ENCODE measurements at regions not wholly inside any gene's neighbourhood (a gene's known extent, or its start where the extent isn't known, plus 50 kb on each side); places are given as distances from the start of the nearest gene placed in this dataset.

DNA sequence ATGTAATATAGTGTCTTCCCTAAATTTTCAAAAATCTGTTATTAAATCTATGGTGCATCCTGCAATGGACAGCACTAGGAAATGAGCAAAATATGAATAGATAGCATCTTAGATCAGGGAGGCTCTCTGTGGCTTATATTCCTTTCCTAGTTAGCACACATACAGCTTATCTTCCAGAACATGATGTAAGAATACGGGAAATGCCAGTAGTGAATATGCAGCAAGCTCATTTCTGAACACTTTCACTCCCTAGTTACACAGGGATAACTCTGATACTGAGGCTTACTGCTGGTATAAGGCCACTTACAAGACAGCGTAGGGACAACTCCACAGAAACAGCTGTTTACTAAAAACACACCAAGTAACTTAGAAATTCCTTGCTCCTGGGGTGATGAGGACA lies 297.3 kb upstream of the SMARCA2 start:
- H3K36me3 Mint-ChIP-seq (ENCODE audit: low read depth), result no peaks in the 10 kb centered on the region
- H3K9me3 Mint-ChIP-seq, result no peaks in the 10 kb centered on the region
- H3K27me3 Mint-ChIP-seq (ENCODE audit: low read depth), result peaks cover 9% of the 10 kb centered on the region
- H3K4me1 Mint-ChIP-seq (ENCODE audit: low read depth), result no peaks in the 10 kb centered on the region
- H3K4me3 Mint-ChIP-seq, result no peak overlapping the region
- no peak overlapping the region for H3K27ac Mint-ChIP-seq

DNA sequence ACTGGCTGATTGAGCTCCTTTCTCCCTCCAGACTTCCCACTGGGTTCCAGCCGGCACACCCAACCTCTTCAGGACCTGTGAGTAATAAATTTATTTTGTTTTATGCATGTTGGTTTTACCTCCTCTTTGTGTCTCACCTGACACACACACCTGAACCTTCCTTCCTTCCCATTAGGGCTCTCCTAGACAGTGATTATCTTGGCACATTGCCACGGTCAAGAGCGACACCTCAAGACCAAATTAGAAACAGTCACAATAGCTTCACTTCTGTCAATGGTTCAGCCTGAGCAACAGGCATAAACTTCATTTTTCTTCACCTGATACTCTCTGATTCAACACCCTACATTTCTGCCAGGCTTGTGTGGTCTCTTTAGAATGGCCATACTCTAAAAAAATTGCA lies 296.3 kb upstream of the SMARCA2 start:
- Mint-ChIP-seq H3K36me3 (ENCODE audit: low read depth) (no peaks in the 10 kb centered on the region), H3K9me3 (no peaks in the 10 kb centered on the region), H3K4me3 (no peak overlapping the region), H3K27me3 (ENCODE audit: low read depth) (peaks cover 9% of the 10 kb centered on the region), H3K27ac (no peak overlapping the region), H3K4me1 (ENCODE audit: low read depth) (no peaks in the 10 kb centered on the region)

GRCh38 chr9:1721196-1721595 lies 294.0 kb upstream of the SMARCA2 start:
- peaks cover 9% of the 10 kb centered on the region for H3K27me3 Mint-ChIP-seq (ENCODE audit: low read depth)
- no peak overlapping the region for H3K27ac Mint-ChIP-seq
- no peak overlapping the region for H3K4me3 Mint-ChIP-seq
- no peaks in the 10 kb centered on the region for H3K36me3 Mint-ChIP-seq (ENCODE audit: low read depth)
- H3K9me3 Mint-ChIP-seq, result no peaks in the 10 kb centered on the region
- no peaks in the 10 kb centered on the region for H3K4me1 Mint-ChIP-seq (ENCODE audit: low read depth)

- Mint-ChIP-seq H3K27me3 (ENCODE audit: low read depth) (peaks cover 9% of the 10 kb centered on the region), H3K4me3 (no peak overlapping the region), H3K9me3 (no peaks in the 10 kb centered on the region), H3K4me1 (ENCODE audit: low read depth) (no peaks in the 10 kb centered on the region), H3K27ac (no peak overlapping the region), H3K36me3 (ENCODE audit: low read depth) (no peaks in the 10 kb centered on the region)
These were observed 292.7 kb upstream of the SMARCA2 start for GRCh38 chr9:1722404-1722803.

- Mint-ChIP-seq H3K9me3 (no peaks in the 10 kb centered on the region), H3K4me1 (ENCODE audit: low read depth) (no peaks in the 10 kb centered on the region), H3K4me3 (no peak overlapping the region), H3K36me3 (ENCODE audit: low read depth) (no peaks in the 10 kb centered on the region), H3K27me3 (ENCODE audit: low read depth) (peaks cover 9% of the 10 kb centered on the region), H3K27ac (no peak overlapping the region)
These were observed 291.6 kb upstream of the SMARCA2 start for GRCh38 chr9:1723522-1724015.

- no peak overlapping the region for H3K27ac Mint-ChIP-seq
- H3K36me3 Mint-ChIP-seq (ENCODE audit: low read depth), result no peaks in the 10 kb centered on the region
- H3K27me3 Mint-ChIP-seq (ENCODE audit: low read depth), result no peaks in the 10 kb centered on the region
- no peak overlapping the region for H3K4me3 Mint-ChIP-seq
- H3K4me1 Mint-ChIP-seq (ENCODE audit: low read depth), result no peaks in the 10 kb centered on the region
- H3K9me3 Mint-ChIP-seq, result no peaks in the 10 kb centered on the region
These were observed 288.0 kb upstream of the SMARCA2 start for GRCh38 chr9:1726993-1727759.

DNA sequence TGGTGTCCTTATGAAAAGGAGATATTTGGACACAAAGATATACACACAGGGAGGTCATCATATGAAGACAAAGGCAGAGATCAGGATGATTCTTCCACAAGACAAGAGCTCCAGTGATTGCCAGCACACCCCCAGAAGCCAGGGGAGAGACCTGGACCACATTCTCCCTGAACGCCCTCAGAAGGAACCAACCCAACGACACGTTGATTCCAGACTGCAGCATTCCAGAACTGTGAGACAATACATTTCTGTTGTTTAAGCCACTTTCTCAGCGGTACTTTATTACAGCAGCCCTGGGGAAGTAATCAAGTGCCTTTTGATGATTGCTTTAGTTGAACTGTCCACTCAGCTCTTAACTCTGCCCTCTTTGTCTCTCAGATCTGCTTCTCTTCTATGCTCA lies 285.5 kb upstream of the SMARCA2 start:
- H3K36me3 Mint-ChIP-seq (ENCODE audit: low read depth), result no peaks in the 10 kb centered on the region
- H3K4me3 Mint-ChIP-seq, result no peak overlapping the region
- no peaks in the 10 kb centered on the region for H3K4me1 Mint-ChIP-seq (ENCODE audit: low read depth)
- no peaks in the 10 kb centered on the region for H3K9me3 Mint-ChIP-seq
- no peaks in the 10 kb centered on the region for H3K27me3 Mint-ChIP-seq (ENCODE audit: low read depth)
- H3K27ac Mint-ChIP-seq, result no peak overlapping the region

DNA sequence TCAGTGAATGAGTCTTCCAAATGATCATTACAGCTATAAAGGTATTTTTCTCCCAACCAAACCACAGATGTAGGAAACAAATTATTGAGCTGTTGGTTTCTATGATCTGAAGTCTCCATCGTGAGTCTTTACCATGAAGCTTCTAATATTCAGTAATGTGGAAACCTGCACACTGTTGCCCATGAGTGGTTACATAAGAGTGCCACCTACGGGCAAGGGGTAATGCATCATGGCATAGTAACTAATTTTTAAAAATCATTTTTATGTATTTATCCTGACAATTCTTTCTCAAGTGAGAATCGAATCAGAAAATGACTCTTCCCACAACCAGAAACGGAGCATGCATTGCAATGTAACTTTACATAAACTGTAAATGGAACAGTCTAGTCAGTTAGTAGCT lies 282.5 kb upstream of the SMARCA2 start:
- Mint-ChIP-seq H3K27me3 (ENCODE audit: low read depth) (no peaks in the 10 kb centered on the region), H3K27ac (no peak overlapping the region), H3K4me1 (ENCODE audit: low read depth) (no peaks in the 10 kb centered on the region), H3K36me3 (ENCODE audit: low read depth) (no peaks in the 10 kb centered on the region), H3K4me3 (no peak overlapping the region), H3K9me3 (no peaks in the 10 kb centered on the region)

DNA sequence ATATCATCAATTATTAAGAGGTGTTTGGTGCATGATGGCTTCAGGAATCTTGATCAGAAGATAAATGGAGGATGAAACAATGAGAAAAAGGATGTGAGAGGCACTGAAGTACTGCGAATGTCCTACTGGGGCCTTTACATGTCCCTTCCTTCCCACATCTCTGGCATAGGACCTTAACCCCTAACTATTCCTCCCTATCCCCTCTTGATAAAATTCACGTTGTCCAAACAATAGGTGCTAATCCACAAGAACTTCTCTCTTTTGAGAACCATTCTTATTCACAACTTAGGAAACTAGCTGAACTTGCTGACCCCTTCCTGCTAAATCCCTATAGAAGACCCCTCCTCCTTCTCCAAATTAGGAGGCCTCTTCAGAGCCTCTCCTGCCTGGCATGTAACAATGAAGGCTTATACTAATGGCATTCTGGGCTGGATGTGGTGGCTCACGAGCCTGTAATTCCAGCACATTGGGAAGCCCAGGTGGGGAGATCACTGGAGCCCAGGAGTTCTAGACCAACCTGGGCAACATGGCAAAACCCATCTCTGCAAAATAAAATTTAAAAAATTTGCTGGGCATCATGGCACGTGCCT lies 276.5 kb upstream of the SMARCA2 start:
- Mint-ChIP-seq H3K27me3 (ENCODE audit: low read depth) (no peaks in the 10 kb centered on the region), H3K4me3 (no peak overlapping the region), H3K36me3 (ENCODE audit: low read depth) (no peaks in the 10 kb centered on the region), H3K4me1 (ENCODE audit: low read depth) (no peaks in the 10 kb centered on the region), H3K27ac (no peak overlapping the region), H3K9me3 (no peaks in the 10 kb centered on the region)

- H3K9me3 Mint-ChIP-seq, result no peaks in the 10 kb centered on the region
- no peak overlapping the region for H3K4me3 Mint-ChIP-seq
- H3K4me1 Mint-ChIP-seq (ENCODE audit: low read depth), result no peaks in the 10 kb centered on the region
- H3K27ac Mint-ChIP-seq, result no peak overlapping the region
- H3K27me3 Mint-ChIP-seq (ENCODE audit: low read depth), result peaks cover 3% of the 10 kb centered on the region
- no peaks in the 10 kb centered on the region for H3K36me3 Mint-ChIP-seq (ENCODE audit: low read depth)
These were observed 271.8 kb upstream of the SMARCA2 start for GRCh38 chr9:1743121-1743960.

- no peaks in the 10 kb centered on the region for H3K4me1 Mint-ChIP-seq (ENCODE audit: low read depth)
- H3K27me3 Mint-ChIP-seq (ENCODE audit: low read depth), result peaks cover 3% of the 10 kb centered on the region
- peaks cover 4% of the 10 kb centered on the region for H3K9me3 Mint-ChIP-seq
- H3K27ac Mint-ChIP-seq, result no peak overlapping the region
- no peaks in the 10 kb centered on the region for H3K36me3 Mint-ChIP-seq (ENCODE audit: low read depth)
- H3K4me3 Mint-ChIP-seq, result no peak overlapping the region
These were observed 269.2 kb upstream of the SMARCA2 start for GRCh38 chr9:1745980-1746379.

DNA sequence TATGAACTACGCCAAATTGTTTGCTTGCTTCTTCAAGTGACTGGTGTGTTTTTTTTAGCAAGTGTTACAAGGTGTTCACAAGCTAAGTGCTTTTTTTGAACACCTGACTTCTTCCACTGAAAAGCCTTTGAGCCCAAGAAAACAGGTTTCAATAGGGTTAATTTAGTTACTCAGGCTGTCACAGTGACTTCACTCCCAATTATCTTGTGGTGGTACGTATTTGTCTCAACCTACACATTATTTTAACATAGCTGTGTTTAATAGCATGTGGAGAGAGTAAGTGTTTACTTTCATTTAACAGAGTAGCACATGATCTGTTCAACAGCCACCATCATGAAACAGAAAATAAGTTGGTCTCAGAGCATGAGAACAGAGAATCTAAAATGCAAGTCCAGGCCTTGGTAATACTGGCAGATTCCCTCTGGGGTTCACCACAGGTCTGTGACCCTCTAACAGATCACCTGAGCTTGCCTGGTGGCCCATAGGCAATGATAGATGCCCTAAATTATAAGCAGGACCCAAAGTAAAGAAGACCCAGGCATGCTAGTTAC lies 267.7 kb upstream of the SMARCA2 start:
- H3K9me3 Mint-ChIP-seq, result peaks cover 6% of the 10 kb centered on the region

GRCh38 chr9:1748407-1748806 lies 266.7 kb upstream of the SMARCA2 start:
- Mint-ChIP-seq H3K4me1 (ENCODE audit: low read depth) (no peaks in the 10 kb centered on the region), H3K9me3 (peaks cover 10% of the 10 kb centered on the region), H3K36me3 (ENCODE audit: low read depth) (no peaks in the 10 kb centered on the region), H3K4me3 (no peak overlapping the region), H3K27me3 (ENCODE audit: low read depth) (peaks cover 3% of the 10 kb centered on the region), H3K27ac (no peak overlapping the region)

More for the DNA sequence above, 267.7 kb upstream of the SMARCA2 start:
- H3K36me3 Mint-ChIP-seq (ENCODE audit: low read depth), result no peaks in the 10 kb centered on the region
- H3K27ac Mint-ChIP-seq, result no peak overlapping the region
- no peaks in the 10 kb centered on the region for H3K4me1 Mint-ChIP-seq (ENCODE audit: low read depth)
- peaks cover 3% of the 10 kb centered on the region for H3K27me3 Mint-ChIP-seq (ENCODE audit: low read depth)
- no peak overlapping the region for H3K4me3 Mint-ChIP-seq

- Mint-ChIP-seq H3K27ac (no peak overlapping the region), H3K4me3 (no peak overlapping the region), H3K36me3 (ENCODE audit: low read depth) (no peaks in the 10 kb centered on the region), H3K27me3 (ENCODE audit: low read depth) (no peaks in the 10 kb centered on the region), H3K9me3 (peaks cover 17% of the 10 kb centered on the region), H3K4me1 (ENCODE audit: low read depth) (no peaks in the 10 kb centered on the region)
These were observed 258.0 kb upstream of the SMARCA2 start for GRCh38 chr9:1757186-1757585.

All from T-helper 1 cell treated with Interleukin-12 subunit alpha and Interleukin-12 subunit beta and Interleukin-4 antibody, amounts not matched to agents 30 μg/mL and 1 μg/mL, for 36 hours (primary cell).